Neuronal stem cell (in vitro differentiated cells): ENCODE measurements at regions not wholly inside any gene's neighbourhood (a gene's known extent, or its start where the extent isn't known, plus 50 kb on each side); places are given as distances from the start of the nearest gene placed in this dataset.

Experiments used
- DNase-seq: peaks from one replicate; pipeline ENCODE4 v3.0.0-alpha.2; 2013; ENCODE audit warnings: low spot score
- H2AFZ ChIP-seq: one replicate; pipeline ENCODE4 v1.6.1; 2013; ENCODE audit warnings: mild to moderate bottlenecking, low read length, inconsistent platforms
- H2AK5ac ChIP-seq: 2 replicates; pipeline ENCODE4 v1.6.1; 2013; ENCODE audit warnings: low read depth, mild to moderate bottlenecking, inconsistent platforms, low read length, moderate library complexity, mixed read lengths
- H2BK120ac ChIP-seq: 2 replicates; pipeline ENCODE4 v1.6.1; 2013; ENCODE audit warnings: low read depth, mild to moderate bottlenecking, inconsistent platforms, low read length, moderate library complexity, mixed read lengths
- H2BK12ac ChIP-seq: one replicate; pipeline ENCODE4 v1.6.1; 2013; ENCODE audit warnings: low read length, inconsistent platforms
- H2BK15ac ChIP-seq: 2 replicates; pipeline ENCODE4 v1.6.1; 2013; ENCODE audit warnings: mild to moderate bottlenecking, low read length, inconsistent platforms, mixed read lengths
- H2BK5ac ChIP-seq: one replicate; pipeline ENCODE4 v1.6.1; 2013; ENCODE audit warnings: inconsistent platforms, mild to moderate bottlenecking, low read length, moderate library complexity
- H3K14ac ChIP-seq: one replicate; pipeline ENCODE4 v1.6.1; 2013; ENCODE audit warnings: low read length, inconsistent platforms
- H3K18ac ChIP-seq: 2 replicates; pipeline ENCODE4 v1.6.1; 2013; ENCODE audit warnings: low read length, inconsistent platforms
- H3K23ac ChIP-seq: 2 replicates; pipeline ENCODE4 v1.6.1; 2013; ENCODE audit warnings: low read depth, mild to moderate bottlenecking, mixed read lengths, low read length, inconsistent platforms; ENCODE audit not compliant: poor library complexity
- H3K27ac ChIP-seq: replicated peaks from 3 replicates; pipeline ENCODE4 v1.5.1; 2013; ENCODE audit warnings: low read length, inconsistent platforms
- H3K27me3 ChIP-seq, 3 experiments: 2 replicates each; pipeline ENCODE4 v1.6.1; 2013; ENCODE audit warnings: low read length in 3 of 3, mild to moderate bottlenecking in 2 of 3, inconsistent platforms in 1 of 3, low read depth in 1 of 3, mixed read lengths in 1 of 3, moderate library complexity in 1 of 3; ENCODE audit not compliant: control insufficient read depth in 3 of 3, insufficient read depth in 3 of 3
- H3K36me3 ChIP-seq, 2 donors: replicated peaks in 1 of 2; 2 replicates each; pipeline ENCODE4 v1.6.1; 2013; ENCODE audit warnings: low read length in 2 of 2; ENCODE audit not compliant: control insufficient read depth in 2 of 2, insufficient read depth in 2 of 2
- H3K4ac ChIP-seq: 2 replicates; pipeline ENCODE4 v1.6.1; 2013; ENCODE audit warnings: inconsistent platforms, mild to moderate bottlenecking, low read length, moderate library complexity
- H3K4me1 ChIP-seq, 2 donors: 1 replicate in 1 of 2; 2 replicates in 1 of 2; pipeline ENCODE4 v1.6.1; 2013; ENCODE audit warnings: low read length in 2 of 2, low read depth in 1 of 2; ENCODE audit not compliant: control insufficient read depth in 2 of 2, insufficient read depth in 1 of 2
- H3K4me2 ChIP-seq: one replicate; pipeline ENCODE4 v1.6.1; 2013; ENCODE audit warnings: mild to moderate bottlenecking, low read length, inconsistent platforms; ENCODE audit not compliant: insufficient read depth, poor library complexity, severe bottlenecking
- H3K4me3 ChIP-seq, 2 donors: 2 replicates each; pipeline ENCODE4 v1.5.1; 2013; ENCODE audit warnings: low read length in 2 of 2, mild to moderate bottlenecking in 2 of 2, inconsistent platforms in 1 of 2, moderate library complexity in 1 of 2
- H3K79me1 ChIP-seq: one replicate; pipeline ENCODE4 v1.6.1; 2013; ENCODE audit warnings: low read depth, mild to moderate bottlenecking, inconsistent platforms, low read length, moderate library complexity
- H3K9ac ChIP-seq: one replicate; pipeline ENCODE4 v1.6.1; 2013; ENCODE audit warnings: mild to moderate bottlenecking, low read depth, low read length, inconsistent platforms; ENCODE audit not compliant: poor library complexity
- H3K9me3 ChIP-seq, 2 donors: replicated peaks in 1 of 2; 2 replicates each; pipeline versions ENCODE3 to v1.6.1; 2013; ENCODE audit warnings: low read length in 2 of 2, mild to moderate bottlenecking in 2 of 2, inconsistent platforms in 1 of 2, low read depth in 1 of 2, mixed read lengths in 1 of 2, moderate library complexity in 1 of 2; ENCODE audit not compliant: control insufficient read depth in 2 of 2, insufficient read depth in 1 of 2
- H4K8ac ChIP-seq: one replicate; pipeline ENCODE4 v1.6.1; 2013; ENCODE audit warnings: low read depth, mild to moderate bottlenecking, inconsistent platforms, low read length, moderate library complexity
- H4K91ac ChIP-seq: one replicate; pipeline ENCODE4 v1.6.1; 2013; ENCODE audit warnings: low read length, low read depth, mild to moderate bottlenecking, inconsistent platforms; ENCODE audit not compliant: poor library complexity
- WGBS, 2 donors: extraction: QIAGEN DNeasy Blood & Tissue Kit; methylation state at CpG; one replicate each; pipeline ENCODE4 v1.1.7; 2013; ENCODE audit warnings: missing lambda C conversion rate in 2 of 2, mixed read lengths in 1 of 2; ENCODE audit not compliant: insufficient read length in 2 of 2, insufficient replicate concordance in 1 of 2; ENCODE audit errors: extremely low coverage in 2 of 2; 5-methylcytosine and 5-hydroxymethylcytosine counted together

DNA sequence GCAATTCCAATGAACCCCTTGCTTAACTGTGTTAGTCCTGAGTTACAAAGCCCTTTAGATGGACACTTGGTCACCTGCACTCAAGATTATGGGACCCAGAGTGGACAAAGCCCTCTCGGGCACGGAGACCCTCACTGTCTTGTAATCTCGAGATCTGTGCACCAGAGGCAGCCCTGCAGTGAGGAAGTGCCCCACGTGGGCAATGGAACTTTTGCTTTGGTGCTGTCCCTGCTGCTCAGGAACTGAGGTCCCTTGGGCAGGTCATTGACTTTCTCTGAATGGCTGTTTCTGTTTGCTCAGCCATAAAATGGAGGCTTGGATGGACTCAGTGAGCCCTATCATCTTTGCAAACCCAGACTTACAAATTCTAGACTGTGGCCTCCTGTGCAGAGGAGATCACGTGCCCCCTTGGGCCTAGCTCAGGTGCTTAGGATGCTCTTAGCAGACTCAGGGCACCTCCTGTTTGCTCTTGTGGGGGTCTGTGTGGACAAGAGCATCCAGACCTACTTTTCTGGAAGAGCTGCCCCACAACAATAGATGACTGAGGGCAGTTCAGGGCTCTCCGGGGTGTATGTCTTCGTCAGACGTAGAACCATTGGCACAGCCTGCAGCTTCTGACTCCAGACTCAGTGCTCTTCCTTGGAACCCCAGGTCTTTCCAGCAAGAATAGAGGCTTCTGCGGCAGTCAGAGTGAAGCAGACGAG lies 94.5 kb upstream of the HS6ST1 start:
- H2BK12ac ChIP-seq, result no peak overlapping the region
- H3K14ac ChIP-seq, result no peak overlapping the region
- H4K91ac ChIP-seq, result no peak overlapping the region
- H3K79me1 ChIP-seq, result no peaks in the 10 kb centered on the region
- H3K4me2 ChIP-seq, result no peak overlapping the region
- DNase-seq, result no peak
- no CpG with 5 or more reads among the region's 10 CpGs for WGBS, 2 donors
- H3K27me3 ChIP-seq, result no peaks in the 10 kb centered on the region
- no peak overlapping the region for H3K18ac ChIP-seq
- H3K27ac ChIP-seq, result no peak overlapping the region
- no peak overlapping the region for H2BK15ac ChIP-seq
- H4K8ac ChIP-seq, result no peak overlapping the region
- no peak overlapping the region for H3K4me3 ChIP-seq
- H3K36me3 ChIP-seq, result no peaks in the 10 kb centered on the region
- H3K4ac ChIP-seq, result no peak overlapping the region
- H3K23ac ChIP-seq, result no peak overlapping the region
- H3K9me3 ChIP-seq, result peaks cover 0 to 7% of the 10 kb centered on the region in 2 donors
- H3K4me1 ChIP-seq, result peaks cover 4 to 6% of the 10 kb centered on the region in 2 donors
- H2BK5ac ChIP-seq, result no peak overlapping the region
- H2AK5ac ChIP-seq, result no peak overlapping the region
- H2BK120ac ChIP-seq, result no peak overlapping the region
- H3K9ac ChIP-seq, result no peak overlapping the region
- H2AFZ ChIP-seq, result peak overlapping the region; percentile 48

DNA sequence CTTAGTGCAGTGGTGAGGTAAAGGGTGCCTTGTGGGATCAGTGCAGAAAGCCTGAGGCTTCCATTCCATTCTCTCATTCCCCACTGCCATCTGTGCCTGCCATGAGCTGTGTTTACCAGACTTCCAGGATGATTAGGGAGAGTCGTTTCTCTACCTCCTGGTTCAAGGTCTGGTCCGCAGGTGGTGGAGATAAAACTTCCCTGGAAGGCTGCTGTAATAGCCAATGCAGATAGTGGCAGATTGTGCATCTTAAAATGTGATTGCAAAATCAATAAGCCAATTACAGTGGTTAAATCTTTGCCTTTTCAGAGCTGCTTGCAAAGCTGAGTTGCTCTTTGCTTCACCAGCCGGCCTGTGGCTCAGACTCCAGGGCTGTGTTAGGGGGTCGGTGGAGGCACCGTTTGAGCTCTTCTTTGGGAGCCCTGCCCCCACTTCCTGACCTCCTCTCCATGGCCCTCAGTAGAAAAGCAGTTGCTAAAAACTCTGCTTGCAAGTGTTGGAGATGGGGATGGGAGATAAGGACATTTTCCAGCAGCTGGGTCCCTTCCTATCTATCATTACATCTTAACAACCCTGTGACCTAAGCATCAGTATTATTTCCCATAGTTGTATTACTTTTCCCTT lies 95.2 kb upstream of the HS6ST1 start:
- no peak overlapping the region for H2BK12ac ChIP-seq
- no peak for DNase-seq
- no peak overlapping the region for H4K91ac ChIP-seq
- H3K79me1 ChIP-seq, result no peaks in the 10 kb centered on the region
- H3K9ac ChIP-seq, result no peak overlapping the region
- no peak overlapping the region for H3K27ac ChIP-seq
- H3K23ac ChIP-seq, result no peak overlapping the region
- no peak overlapping the region for H2BK15ac ChIP-seq
- H3K4me1 ChIP-seq, result peaks cover 0 to 1% of the 10 kb centered on the region in 2 donors
- no CpG with 5 or more reads among the region's 5 CpGs for WGBS, 2 donors
- H3K27me3 ChIP-seq, result no peaks in the 10 kb centered on the region
- no peak overlapping the region for H2AK5ac ChIP-seq
- H3K9me3 ChIP-seq, result peaks cover 0 to 7% of the 10 kb centered on the region in 2 donors
- no peak overlapping the region for H3K4ac ChIP-seq
- no peak overlapping the region for H3K4me2 ChIP-seq
- H3K36me3 ChIP-seq, result no peaks in the 10 kb centered on the region
- H3K14ac ChIP-seq, result no peak overlapping the region
- H4K8ac ChIP-seq, result no peak overlapping the region
- H2BK5ac ChIP-seq, result no peak overlapping the region
- H3K4me3 ChIP-seq, result no peak overlapping the region
- no peak overlapping the region for H2BK120ac ChIP-seq
- H3K18ac ChIP-seq, result no peak overlapping the region
- H2AFZ ChIP-seq, result peak overlapping the region; percentile 48

DNA sequence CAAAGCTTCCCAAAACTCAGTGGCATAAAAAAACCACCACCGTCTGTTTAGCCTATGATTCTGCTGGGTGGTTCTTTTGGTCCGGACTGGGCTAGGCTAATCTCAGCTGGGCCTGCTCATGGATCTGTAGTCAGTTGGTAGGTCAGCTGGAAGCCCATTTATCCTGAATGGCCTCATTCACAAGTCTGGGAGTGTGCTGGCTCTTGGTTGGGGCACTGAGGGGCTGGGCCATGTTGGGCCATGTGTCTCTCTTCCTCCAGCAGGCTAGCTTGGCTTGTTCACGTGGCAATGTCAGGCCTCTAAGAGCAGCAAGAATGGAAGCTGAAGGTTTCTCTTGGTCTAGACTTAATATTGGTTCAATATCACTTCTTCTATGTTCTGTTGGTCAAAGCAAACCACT lies 95.7 kb upstream of the HS6ST1 start:
- Histone ChIP-seq H2BK120ac (no peak overlapping the region), H2BK15ac (no peak overlapping the region), H3K4ac (no peak overlapping the region), H2AK5ac (no peak overlapping the region), H4K91ac (no peak overlapping the region), H2BK12ac (no peak overlapping the region), H3K4me2 (no peak overlapping the region), H3K79me1 (no peaks in the 10 kb centered on the region), H2BK5ac (no peak overlapping the region), H3K9me3 (peaks cover 0 to 8% of the 10 kb centered on the region in 2 donors), H3K36me3 (no peaks in the 10 kb centered on the region), H3K4me1 (peaks cover 0 to 1% of the 10 kb centered on the region in 2 donors), H3K4me3 (no peak overlapping the region), H3K27ac (no peak overlapping the region), H3K14ac (no peak overlapping the region), H3K18ac (no peak overlapping the region), H3K27me3 (no peaks in the 10 kb centered on the region), H3K23ac (no peak overlapping the region), H4K8ac (no peak overlapping the region), H2AFZ (no peak overlapping the region), H3K9ac (no peak overlapping the region)
- WGBS, 2 donors, result no CpG with 5 or more reads among the region's 3 CpGs
- DNase-seq, result no peak

DNA sequence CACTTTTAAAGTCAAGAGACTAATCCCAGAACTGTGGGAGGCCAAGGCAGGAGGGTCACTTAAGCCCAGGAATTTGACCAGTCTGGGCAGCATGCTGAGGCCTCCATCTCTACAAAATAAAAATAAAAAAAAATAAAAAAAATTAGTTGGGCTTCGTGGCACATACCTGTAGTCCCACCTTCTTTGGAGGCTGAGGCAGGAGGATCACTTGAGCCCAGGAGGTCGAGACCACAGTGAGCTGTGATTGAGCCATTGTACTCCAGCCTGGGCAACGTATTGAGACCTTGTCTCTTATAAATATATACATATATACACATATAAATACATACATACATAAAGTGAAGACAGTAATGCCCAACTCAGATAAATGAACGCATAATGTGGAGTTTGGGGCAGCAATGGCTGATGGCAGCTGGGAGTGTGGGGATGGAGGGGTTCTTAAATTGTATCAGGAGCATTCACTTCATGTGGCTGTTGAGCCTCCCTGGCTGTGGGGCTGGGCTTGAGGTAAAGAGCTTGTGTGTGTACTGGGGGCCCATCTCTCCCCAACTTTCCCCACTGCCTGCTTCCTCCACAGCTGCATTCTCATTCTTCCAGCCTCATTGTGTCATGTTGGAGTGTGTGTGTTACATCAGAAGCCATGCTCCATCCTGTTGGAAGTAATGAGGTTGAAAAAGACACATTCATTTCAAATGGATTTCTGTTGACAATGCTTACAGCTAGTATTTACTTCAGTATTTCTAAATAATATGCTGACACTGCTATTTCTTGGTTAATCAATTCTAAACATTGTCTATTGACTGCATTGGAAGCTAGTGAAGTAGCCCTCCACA lies 96.5 kb upstream of the HS6ST1 start:
- H3K23ac ChIP-seq, result no peak overlapping the region
- no peak overlapping the region for H3K4me2 ChIP-seq
- H4K91ac ChIP-seq, result no peak overlapping the region
- H3K4me3 ChIP-seq, result no peak overlapping the region
- H3K27ac ChIP-seq, result no peak overlapping the region
- H2AFZ ChIP-seq, result no peak overlapping the region
- H2BK5ac ChIP-seq, result no peak overlapping the region
- H4K8ac ChIP-seq, result no peak overlapping the region
- no peaks in the 10 kb centered on the region for H3K79me1 ChIP-seq
- H3K14ac ChIP-seq, result no peak overlapping the region
- H3K9ac ChIP-seq, result no peak overlapping the region
- no peak overlapping the region for H2BK120ac ChIP-seq
- no peak overlapping the region for H2BK15ac ChIP-seq
- H2AK5ac ChIP-seq, result no peak overlapping the region
- no peaks in the 10 kb centered on the region for H3K27me3 ChIP-seq
- no peak overlapping the region for H3K18ac ChIP-seq
- peaks cover 1 to 13% of the 10 kb centered on the region in 2 donors for H3K9me3 ChIP-seq
- H3K4ac ChIP-seq, result no peak overlapping the region
- DNase-seq, result no peak
- WGBS, 2 donors, result no CpG with 5 or more reads among the region's 4 CpGs
- no peak overlapping the region for H2BK12ac ChIP-seq
- H3K4me1 ChIP-seq, result peaks cover 0 to 1% of the 10 kb centered on the region in 2 donors
- no peaks in the 10 kb centered on the region for H3K36me3 ChIP-seq
